NCI-H2171 treated with DMSO at 0.1 percent for 48 hours (cell line): ENCODE measurements at regions not wholly inside any gene's neighbourhood (a gene's known extent, or its start where the extent isn't known, plus 50 kb on each side); places are given as distances from the start of the nearest gene placed in this dataset.

Source experiments
- DNase-seq: peaks from one replicate; lab custom pipeline; 2025; lab: John Stamatoyannopoulos, UW

DNA sequence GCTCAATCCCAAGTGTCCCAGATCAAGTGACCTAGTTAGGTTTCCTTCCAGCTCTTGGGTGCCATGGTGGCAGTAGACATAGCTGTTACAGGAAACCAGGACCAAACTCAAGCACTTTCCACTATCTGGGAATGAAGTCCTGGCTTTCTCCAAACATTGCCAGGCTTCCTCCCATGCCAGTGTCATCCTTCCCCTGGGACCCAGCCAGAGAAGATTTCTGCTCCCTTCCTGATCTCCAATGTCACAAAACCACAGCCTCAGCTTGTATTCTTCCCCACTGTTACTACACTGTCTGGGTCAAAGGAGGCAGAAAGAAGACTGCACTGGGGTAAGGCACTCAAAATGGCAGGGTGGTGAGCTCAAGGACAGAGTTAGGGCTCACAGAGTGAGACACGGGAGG, 347.1 kb downstream of the TNS1 start:
- no peak for DNase-seq

DNA sequence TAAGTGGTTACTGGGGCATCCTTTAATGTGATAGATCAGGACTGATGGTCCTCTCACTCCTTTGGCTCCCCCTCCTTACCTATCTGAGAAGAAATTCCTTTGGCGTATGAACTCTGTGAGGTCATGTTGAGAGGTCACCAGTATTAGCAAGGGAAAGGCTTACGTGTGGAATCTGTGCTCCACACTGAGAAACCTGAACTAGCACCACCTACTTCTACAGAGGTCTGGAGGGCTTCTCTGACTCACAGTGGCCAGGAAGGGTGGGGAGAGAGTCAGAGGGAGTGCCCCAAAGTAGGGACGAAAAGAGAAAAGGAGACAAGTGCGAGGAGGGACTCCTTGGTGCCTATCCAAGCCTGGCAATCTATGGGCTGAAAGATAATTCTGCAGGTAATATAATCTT, 348.6 kb downstream of the TNS1 start:
- no peak for DNase-seq

DNA sequence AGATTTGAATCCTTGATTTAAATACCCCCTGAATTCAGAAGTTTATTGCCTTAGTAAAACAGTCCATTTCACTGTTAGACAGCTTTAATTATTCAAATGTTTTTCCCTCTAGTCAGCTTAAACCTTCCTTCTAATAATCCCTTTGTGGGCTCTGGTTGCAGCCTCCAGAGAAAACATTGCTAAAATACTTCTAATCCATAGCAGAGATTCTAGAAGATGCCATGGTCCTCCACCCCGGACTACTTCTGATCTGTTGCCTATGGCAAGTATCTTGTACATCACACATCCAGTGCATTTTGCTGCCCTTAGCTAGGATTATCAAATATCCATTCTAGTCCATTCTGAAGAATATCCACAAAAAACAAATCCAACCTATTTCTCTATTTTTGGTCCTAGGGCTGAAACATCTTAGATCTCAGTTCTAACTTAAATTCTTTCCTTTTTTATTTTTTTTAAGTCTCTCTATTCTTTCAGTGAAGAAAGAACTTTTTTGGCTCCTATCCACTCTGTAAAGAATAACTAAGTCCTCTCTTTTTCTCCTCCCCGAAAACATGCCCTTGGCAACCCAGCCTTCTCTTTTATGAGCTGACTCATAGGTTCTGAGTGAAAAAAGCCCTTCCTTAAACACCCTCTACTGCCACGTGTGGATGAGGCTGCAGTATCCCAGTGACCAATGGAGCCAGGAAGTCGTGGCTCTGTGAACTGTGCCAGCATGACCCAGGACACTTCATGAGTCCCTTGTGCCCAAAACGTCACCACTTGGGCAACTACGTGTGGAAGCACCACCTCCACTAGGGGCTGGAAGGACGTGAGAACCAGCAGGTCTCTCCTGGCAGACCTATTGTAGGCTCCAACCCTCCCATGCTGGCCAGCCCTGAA, 349.8 kb downstream of the TNS1 start:
- DNase-seq, result no peak

- peak; percentile 45 for DNase-seq
Observed at GRCh38 chr2:217650716-217651360, 352.0 kb downstream of the TNS1 start.

- DNase-seq, result no peak
Observed at GRCh38 chr2:217650229-217650628, 352.6 kb downstream of the TNS1 start.

DNA sequence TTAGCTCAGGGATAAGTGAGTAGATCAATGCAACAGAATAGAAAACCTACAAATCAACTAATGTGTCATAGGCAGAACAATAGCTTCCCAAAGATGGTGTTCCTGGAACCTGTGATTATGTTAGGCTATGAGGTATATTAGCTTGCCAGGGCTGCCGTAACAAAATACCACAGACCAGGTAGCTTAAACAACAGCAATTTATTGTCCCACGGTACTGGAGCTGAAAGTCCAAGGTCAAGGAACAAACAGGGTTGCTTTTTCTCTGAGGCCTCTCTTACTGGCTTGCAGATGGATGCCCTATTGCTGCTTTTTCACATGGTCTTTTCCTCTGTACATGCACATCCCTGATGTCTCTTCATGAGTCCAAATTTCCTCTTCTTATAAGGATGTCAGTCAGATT, 354.9 kb downstream of the TNS1 start:
- no peak for DNase-seq

GRCh38 chr2:217647226-217647625, 355.6 kb downstream of the TNS1 start:
- no peak for DNase-seq

DNA sequence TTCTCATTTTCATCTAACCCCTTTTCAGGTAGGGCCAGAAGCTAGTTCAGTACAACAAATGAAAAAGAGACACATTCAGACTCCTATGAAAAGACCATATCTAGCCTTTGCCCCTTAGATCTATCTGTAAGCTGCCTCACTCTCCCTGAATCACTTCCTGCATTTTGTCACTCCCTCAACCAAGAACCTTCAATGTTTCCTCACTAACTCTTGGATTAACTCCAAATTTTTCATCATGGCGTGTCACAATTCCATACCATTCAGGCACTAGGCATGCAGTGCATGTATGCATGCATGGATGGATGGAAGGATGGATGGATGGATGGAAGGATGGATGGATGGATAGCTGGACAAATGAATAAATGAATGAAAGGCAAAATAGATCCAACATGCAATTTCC, 356.9 kb downstream of the TNS1 start:
- DNase-seq, result no peak

DNA sequence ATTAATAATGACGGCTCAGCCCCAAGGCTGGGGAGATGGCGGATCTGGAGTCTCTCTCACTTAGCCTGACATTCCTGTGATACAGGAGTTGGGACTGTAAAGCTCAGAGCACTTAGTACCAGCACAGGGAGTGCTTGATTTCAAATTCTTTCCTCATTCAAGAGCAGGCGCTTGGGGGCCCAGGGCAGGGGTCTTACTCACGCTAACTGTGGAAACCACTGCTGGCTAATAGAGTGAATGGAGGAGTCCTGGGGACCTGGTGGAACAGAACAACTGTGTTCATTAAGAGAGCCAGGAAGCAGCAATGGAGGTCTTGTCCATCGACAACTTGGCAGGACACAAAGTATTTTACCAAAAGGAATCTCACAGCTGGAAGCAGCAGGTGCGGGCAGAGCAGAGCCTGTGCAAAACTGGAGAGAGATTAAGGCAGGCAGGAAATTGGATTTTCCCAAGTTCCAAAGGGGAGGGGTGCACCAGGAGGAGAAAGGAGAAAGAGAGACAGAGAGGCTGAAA, 358.9 kb downstream of the TNS1 start:
- no peak for DNase-seq

- DNase-seq, result no peak
Observed at GRCh38 chr2:217642944-217643343, 359.9 kb downstream of the TNS1 start.

- DNase-seq, result no peak
Observed at GRCh38 chr2:217641960-217642359, 360.8 kb downstream of the TNS1 start.

GRCh38 chr2:217639481-217639880, 363.3 kb downstream of the TNS1 start:
- no peak for DNase-seq

DNA sequence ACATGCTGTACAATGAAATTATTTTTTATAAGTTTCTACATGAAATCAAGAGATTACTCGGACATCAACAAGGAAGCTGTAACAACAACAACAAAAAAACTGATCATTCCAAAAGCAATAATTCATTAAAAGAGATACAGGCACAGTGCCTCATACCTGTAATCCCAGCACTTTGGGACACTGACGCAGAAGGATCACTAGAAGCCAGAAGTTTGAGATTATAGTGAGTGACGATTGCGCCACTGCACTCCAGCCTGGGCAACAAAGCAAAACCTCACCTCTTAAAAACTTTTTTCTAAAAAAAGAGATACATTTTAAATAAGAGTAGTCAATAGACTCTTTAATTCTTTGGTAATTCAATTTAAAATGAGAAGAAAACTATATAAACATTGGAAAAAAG, 364.3 kb downstream of the TNS1 start:
- no peak for DNase-seq

DNA sequence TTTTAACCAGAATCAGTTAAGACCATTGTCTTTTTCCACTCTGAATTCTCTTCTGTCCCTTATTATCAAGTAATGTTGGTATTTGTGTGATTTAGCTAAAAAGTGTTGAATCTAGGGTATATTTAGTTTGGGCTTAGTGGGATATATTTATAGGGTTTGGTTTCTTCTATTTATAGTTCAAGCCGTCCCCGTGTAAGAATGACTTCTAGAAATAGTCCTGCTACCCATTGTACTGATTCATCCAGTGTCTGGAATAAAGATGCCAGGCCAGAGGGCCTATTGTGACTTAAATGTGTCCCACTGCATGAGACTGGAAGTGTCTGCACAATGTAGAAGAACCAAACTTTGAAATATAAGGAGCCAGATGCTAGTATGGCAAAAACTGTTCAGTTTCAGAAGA, 364.8 kb downstream of the TNS1 start:
- DNase-seq, result no peak

DNA sequence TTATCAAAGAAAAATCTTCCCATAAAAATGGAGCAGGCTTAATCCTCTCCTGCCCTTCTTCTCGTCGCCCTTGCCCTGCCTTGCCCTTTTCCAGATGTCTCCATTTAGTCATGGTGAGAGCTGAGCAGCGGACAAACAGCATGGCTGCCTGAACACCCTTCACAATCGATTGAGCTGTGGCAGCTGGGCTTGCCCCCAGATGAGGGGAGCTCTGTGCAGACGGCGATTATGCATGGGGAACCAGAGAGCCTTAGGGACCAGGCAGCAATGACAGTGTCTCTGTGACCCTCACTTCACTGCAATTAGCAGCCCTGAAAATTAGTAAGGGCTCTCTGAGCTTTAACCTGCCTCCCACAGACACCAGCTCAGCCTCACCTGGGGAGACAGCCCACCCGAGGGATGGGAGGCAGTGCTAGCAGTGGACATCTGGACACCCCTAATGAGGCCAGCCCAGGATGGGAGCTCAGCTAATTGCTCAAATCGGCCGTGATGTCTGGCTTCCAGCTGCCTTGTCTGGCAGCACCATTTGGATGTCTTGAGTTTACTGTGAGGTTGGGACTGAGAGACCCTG, 365.7 kb downstream of the TNS1 start:
- DNase-seq, result peak; percentile 40

- no peak for DNase-seq
Observed at GRCh38 chr2:217636578-217636977, 366.2 kb downstream of the TNS1 start.

DNA sequence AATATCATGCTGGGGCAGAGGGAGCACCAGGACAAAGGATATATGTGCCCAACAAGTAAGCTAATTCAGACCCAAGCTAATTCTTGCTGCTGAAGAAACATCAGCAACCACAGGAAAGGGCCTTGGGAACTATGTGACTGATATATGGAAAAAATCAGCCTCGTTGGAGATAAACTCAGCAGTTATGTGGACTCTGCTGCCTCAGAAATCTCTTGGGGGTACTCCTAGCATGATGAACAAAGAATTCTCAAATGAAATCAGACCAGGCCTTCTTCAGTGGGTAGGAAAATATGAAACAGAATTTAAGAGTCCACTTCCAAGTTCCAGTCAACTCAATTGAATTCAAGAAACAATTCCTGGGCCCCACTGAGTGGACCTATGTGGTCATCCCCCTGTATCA, 367.9 kb downstream of the TNS1 start:
- DNase-seq, result no peak

- DNase-seq, result no peak
Observed at GRCh38 chr2:217632043-217632442, 370.8 kb downstream of the TNS1 start.

DNA sequence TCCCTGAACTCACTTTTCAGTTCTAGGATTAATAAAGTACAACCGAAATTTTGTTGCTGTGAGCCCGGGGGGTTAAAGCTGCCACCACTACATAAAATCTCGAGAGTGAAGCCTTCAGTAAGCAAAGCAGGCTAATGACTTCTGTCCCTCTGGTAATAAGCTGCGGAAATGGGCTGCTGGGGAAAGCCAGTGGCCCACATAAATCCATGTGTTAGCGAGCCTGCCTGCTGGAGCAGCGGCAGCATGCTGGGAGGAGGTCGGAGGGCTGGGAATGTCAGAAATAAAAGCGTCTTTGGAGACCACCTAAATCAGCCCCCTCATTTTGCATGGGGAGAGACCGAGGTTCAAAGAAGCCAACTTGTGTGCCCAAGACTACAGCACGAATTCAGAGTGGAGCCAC, 371.7 kb downstream of the TNS1 start:
- DNase-seq, result no peak

DNA sequence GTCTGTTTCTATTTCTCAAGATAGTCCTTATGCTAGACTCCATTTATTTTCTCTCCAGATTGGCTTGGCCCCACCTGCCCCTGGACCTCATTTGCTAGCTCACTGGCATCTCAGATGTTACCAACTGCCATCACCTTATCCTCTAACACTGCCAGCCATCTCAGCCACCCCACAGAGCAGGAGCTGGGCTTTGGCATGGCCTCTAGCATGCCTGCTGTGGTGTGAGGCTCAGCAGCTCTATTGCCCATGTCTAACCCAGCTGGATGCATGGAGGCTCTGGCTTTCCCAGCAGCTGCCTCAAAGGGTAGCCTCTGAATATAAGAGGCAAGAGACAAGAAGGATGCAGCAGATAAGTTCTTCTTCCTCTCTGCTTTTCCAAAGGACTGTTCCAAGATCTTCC, 373.4 kb downstream of the TNS1 start:
- DNase-seq, result no peak

- no peak for DNase-seq
Observed at GRCh38 chr2:217628061-217628460, 374.7 kb downstream of the TNS1 start.

GRCh38 chr2:217626926-217627325, 375.9 kb downstream of the TNS1 start:
- DNase-seq, result no peak

DNA sequence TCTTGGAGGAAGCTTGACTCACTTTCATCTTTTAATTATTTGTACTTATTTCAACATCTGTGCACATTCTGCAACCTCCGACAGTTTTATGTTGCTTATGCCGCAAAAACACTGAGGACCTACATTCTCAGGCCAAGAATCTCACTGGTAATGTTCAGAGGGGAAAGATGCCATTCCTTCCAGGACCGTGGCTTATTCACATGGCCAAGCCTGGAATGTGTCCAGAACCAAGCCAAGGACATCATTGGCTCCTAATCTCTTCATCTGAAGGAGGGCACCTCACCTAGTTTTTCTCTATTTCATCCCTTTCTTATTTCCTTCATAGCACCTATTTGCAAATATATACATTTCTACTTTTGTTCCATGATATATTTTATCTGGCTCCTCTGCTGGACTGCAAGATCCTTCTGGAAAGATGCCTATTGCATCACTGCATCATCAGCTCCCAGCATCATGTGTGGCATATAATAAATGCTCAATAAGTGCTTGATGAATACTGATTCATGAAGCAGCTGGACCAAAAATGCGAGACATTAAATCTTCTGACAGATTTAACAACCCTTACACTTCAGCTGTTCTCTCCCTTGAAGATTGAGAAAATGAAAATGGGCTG, 377.1 kb downstream of the TNS1 start:
- no peak for DNase-seq
